ENCODE measurements at regions not wholly inside any gene's neighbourhood (a gene's known extent, or its start where the extent isn't known, plus 50 kb on each side); places are given as distances from the start of the nearest gene placed in this dataset.

GRCh38 chr2:234565842-234566619 is 69.2 kb upstream of the ARL4C start:
- TF ChIP-seq CTCF (IDR thresholded peaks at IDR 0.05; ENCODE audit: control extremely low read depth in 1 of 3, insufficient read depth in 1 of 3, low read depth in 1 of 3, low read length in 3 of 3) (no peak), GTF2F1 (IDR thresholded peaks at IDR 0.05; ENCODE audit: borderline replicate concordance, low read depth, low read length) (no peak), CEBPB (IDR thresholded peaks at IDR 0.05; ENCODE audit: low read depth, low read length) (no peak)
